NCI-H524 (cell line): ENCODE measurements at regions not wholly inside any gene's neighbourhood (a gene's known extent, or its start where the extent isn't known, plus 50 kb on each side); places are given as distances from the start of the nearest gene placed in this dataset.
"Not testable (repeated sequence)": the region's sequence is repeated elsewhere in the genome, so short reads cannot be mapped to it uniquely, and the experiment has no call there.

Experiments
- DNase-seq, 2 experiments: peaks; one replicate each; lab custom pipeline; 2025; lab: John Stamatoyannopoulos, UW

- no peak for DNase-seq
These were observed 282.6 kb upstream of the EYS start for GRCh38 chr6:65989676-65990075.

- DNase-seq, result no peak
These were observed 281.0 kb upstream of the EYS start for GRCh38 chr6:65988006-65988405.

DNA sequence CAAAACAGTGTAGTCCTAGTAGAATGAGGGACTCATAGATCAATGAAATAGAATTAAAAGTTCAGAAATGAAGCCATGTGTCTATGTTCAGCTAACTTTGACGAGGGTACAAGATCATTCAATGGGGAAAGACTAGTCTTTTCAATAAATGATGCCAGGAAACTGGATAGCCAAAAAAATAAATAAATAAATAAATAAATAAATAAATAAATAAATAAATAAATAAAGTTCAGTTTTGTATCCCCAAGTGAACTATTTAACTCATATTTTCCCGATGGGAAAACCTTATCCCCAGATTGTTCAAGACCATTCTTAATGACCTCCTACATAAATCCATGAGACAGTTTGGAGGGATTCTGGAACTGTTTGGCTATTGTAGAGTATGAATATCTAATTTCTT lies 277.1 kb upstream of the EYS start:
- no peak for DNase-seq

DNA sequence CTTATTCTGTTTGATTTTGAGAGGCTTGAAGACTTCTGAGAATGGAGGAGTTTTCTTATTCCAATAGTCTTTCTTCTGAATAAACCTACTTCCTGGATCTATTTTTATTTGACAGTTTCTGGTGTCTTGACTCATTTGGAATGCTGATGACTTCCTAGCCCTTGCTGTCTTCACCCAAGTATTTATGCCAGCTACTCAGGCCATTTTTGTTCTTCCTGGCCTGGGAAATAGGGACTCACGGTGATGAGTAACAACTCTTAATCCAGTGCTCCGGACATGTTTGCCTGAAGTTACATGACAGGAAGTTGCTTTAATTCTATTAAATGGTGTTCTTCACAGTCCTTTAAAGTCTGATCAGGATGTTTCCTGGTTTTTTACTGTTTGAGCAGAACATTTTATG lies 272.1 kb upstream of the EYS start:
- no peak for DNase-seq

DNA sequence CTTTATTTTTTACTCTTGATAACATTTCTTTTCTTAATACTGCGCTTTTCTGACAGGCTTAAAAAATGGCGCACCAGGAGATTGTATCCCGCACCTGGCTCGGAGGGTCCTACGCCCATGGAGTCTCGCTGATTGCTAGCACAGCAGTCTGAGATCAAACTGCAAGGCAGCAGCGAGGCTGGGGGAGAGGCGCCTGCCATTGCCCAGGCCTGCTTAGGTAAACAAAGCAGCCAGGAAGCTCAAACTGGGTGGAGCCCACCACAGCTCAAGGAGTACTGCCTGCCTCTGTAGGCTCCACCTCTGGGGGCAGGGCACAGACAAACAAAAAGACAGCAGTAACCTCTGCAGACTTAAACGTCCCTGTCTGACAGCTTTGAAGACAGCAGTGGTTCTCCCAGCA lies 264.2 kb upstream of the EYS start:
- DNase-seq, result not testable (repeated sequence)

- no peak for DNase-seq
These were observed 257.2 kb upstream of the EYS start for GRCh38 chr6:65964261-65964660.

GRCh38 chr6:65955034-65955433 lies 248.0 kb upstream of the EYS start:
- DNase-seq, result no peak

DNA sequence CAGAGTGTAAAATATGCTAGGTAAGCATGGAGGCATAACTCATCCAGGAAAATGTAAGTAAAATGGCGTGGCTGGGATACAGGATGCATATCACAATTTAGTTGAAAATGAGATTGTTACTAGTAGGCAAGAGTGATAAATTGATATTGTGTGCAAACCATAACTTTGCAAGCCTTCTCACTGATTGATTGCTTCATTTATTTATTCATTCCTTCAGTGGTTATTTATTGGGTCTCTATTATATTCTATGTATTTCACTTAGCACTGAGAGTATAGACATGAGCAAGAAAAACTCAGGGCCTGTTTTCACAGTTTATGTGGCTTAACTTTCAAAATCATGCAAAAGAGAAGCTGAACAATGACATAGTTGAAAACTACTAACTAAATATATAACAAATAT lies 241.0 kb upstream of the EYS start:
- DNase-seq, result no peak

DNA sequence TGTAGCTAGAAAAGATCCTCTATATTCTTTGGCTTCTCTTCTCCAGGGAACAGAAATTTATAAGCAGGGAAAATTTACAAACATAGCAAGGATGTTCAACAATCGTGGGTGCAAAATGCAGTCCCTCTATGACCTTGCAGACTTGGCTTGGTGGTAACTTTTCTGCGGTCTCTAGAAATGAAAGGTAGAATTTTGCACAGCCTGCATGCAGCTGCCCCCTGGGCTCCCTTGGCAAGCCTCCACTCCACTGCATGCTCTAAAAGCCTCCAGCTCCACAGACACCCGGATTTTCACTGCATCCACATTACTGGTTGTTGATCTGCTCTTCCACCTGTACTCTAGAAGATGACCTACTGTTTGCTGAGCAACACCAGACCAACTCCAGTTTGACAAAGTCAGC lies 236.5 kb upstream of the EYS start:
- no peak for DNase-seq

DNA sequence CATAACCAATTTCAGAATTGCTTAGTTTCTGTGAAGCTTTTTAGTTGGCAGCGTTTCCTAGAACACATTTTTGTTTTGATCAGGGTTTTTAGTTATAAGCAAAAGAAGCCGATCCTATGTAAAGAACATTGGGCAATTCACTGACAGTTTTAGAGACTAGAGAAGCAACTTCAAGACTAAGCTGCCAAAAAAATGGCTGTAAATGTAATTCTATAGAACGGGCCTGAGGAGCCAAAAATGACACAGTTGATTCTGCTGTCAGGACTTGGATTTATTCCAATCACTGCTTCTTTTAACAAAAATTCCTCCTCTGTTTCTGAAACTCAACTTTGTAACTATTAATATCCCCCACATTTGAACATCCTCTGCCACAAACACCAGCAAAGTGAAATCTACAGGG lies 236.0 kb upstream of the EYS start:
- DNase-seq, result no peak

- no peak for DNase-seq
These were observed 231.0 kb upstream of the EYS start for GRCh38 chr6:65938000-65938399.

- DNase-seq, result no peak
These were observed 228.4 kb upstream of the EYS start for GRCh38 chr6:65935412-65935811.

DNA sequence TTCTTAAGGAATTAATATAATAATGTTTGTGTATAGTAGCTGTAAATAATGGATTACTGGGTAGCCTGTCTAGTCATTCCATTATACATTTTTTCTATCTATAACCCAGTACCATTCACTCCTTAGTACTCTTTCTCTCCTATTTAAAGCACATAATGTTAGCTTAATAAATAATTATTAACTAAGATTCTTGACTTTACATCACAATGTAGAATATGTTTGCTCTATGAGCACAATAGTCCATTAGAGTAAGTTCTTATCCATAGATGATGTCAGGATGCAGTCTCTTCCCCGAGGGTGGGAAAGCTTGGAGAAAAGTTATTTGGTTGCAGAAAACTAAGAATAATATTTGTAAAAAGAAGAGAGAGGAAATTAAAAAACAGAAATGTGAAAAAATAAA lies 226.4 kb upstream of the EYS start:
- no peak for DNase-seq

- no peak for DNase-seq
These were observed 220.1 kb upstream of the EYS start for GRCh38 chr6:65927141-65927540.

GRCh38 chr6:65924411-65924810 lies 217.4 kb upstream of the EYS start:
- DNase-seq, result no peak

DNA sequence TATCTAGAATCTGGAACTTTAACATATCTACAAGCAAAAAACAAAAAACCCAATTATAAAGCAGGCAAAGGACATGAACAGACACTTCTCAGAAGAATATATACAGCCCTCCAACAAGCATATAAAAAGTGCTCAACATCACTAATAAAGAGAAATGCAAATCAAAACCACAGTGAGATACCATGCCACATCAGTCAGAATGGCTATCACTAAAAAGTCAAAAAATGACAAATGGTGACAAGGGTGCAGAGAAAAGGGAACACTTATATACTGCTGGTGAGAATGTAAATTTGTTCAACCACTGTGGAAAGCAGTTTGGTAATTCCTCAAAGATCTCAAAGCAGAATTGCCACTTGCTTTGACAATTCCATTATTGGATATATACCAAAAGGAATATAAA lies 215.0 kb upstream of the EYS start:
- no peak for DNase-seq

DNA sequence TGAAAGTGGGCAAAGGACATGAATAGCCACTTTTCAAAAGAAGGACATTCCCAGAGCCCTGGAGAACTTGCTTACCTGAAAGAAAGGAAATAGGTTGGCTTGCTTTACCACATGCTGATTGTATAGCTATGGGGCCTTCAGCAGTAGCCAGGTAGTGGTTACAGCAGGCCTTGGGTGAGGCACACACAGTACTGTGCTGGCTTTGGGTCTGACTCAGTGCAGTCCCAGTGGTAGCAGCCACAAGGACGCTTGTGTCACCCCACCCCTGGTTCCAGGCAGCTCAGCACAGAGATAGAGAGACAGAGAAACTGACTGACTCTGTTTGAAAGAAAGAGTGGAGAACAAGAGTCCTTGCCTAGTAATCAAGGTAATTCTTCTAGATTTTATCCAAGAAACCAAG lies 201.0 kb upstream of the EYS start:
- DNase-seq, result no peak

GRCh38 chr6:65903992-65904391 lies 197.0 kb upstream of the EYS start:
- no peak for DNase-seq

GRCh38 chr6:65900928-65901327 lies 193.9 kb upstream of the EYS start:
- no peak for DNase-seq

DNA sequence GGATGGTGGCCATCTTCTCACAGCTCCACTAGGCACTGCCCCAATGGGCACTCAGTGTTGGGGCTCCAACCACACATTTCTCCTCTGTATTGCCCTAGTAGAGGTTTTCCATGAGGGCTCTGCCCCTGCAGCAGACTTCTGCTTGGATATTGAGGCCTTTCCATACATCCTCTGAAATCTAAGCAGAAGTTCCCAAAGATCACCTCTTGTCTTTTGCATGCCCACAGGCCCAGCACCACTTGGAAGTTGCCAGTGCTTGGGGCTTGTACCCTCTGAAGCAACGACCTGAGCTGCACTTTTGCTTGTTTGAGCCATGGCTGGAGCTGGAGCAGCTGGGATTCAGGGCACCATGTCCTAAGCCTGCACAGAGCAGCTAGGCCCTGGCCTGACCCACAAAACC lies 189.1 kb upstream of the EYS start:
- no peak for DNase-seq

DNA sequence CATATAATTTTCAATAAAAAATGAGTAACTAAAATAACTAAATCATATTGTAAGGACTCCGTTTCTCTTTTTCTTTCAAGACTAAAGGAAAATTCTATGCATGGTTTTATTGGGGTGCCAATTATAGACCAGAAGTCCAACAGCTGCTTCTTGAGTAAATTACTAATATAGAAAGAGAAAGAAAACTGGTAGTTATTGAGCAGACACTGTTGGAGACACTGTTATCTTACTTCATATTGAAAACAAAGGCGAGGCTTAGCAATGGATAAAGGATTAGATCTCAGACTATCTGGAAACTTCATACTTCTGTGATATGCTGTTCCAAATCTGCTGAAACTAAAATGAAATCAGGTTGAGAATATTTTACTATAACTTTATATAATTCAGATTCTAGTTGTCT lies 169.6 kb upstream of the EYS start:
- DNase-seq, result no peak

- DNase-seq, result no peak
These were observed 145.4 kb upstream of the EYS start for GRCh38 chr6:65852369-65852852.

DNA sequence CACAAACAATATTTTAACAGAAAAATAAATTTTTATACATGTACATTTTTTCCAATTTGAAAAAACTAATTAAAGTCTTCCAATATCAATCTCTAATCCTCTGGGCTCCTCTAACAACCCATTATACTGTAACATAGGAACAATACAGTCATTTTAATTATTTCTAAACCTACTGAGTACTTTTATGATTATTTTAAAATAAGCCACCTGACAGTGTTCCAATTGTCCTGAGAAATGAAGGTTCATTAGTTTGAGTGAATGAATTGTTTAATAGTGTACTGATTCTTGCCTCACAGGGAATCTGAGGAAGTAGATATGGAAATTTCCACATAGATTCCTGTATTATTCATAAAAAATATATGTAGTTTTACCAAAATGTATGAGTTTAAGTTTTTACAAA lies 123.1 kb upstream of the EYS start:
- DNase-seq, result no peak

DNA sequence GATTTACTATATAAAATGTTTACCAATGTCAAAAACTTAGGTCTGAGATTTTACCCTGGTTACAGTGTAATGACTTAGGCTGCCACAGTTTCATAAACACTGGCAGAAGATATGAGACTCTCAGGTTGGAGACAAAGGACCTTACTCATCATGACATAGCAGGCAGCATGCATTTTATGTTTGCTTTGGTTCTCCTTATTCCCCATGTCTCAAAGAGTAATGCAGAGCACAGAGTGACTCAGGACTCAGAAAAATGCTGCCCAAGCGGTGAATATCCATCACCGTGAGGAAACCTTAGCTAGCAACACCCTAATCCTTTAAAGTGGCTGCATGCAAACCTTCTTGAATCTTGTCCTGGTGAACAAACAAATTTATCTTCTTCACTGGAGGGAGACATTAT lies 112.1 kb upstream of the EYS start:
- no peak for DNase-seq

DNA sequence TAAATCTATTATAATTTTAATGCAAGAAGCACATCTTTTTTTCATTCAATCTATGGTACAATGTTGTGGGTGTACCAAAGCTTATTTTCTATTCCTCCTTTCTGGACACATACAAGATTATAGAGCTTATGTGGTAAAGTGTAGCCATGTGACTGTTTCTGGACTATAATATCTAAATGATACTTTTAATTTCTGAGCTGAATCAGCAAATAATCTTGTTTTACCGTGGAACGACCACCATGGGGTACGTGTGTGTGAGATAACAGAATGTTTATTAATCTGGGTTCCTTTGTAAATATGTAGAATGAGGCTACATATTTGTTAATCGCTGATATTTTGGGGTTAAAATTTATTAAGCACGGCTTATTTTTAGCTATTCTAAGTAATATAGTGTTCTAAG lies 111.5 kb upstream of the EYS start:
- no peak for DNase-seq
